Gastroesophageal sphincter (tissue), 4 donors: ENCODE measurements at regions not wholly inside any gene's neighbourhood (a gene's known extent, or its start where the extent isn't known, plus 50 kb on each side); places are given as distances from the start of the nearest gene placed in this dataset.

Experiments
- ATAC-seq: fragments of 150-250 bp; one replicate; pipeline ENCODE4 v1.9.1; 2016; ENCODE audit warnings: mild to moderate bottlenecking, moderate library complexity
- H3K27ac ChIP-seq, 4 donors: fragments of 200-600 bp; sonication (generic) in 3 of 4; 1 replicate in 3 of 4; 2 replicates in 1 of 4; pipeline ENCODE4 v1.5.1; 2016 to 2019
- H3K27me3 ChIP-seq: fragments of 200-600 bp; sonication (generic); one replicate; pipeline ENCODE4 v1.5.1; 2019
- H3K36me3 ChIP-seq, 2 donors: fragments of 200-600 bp; sonication (generic); one replicate each; pipeline ENCODE4 v1.5.1; 2019; ENCODE audit warnings: control low read depth in 1 of 2
- H3K4me1 ChIP-seq, 3 donors: fragments of 200-600 bp; sonication (generic); 1 replicate in 2 of 3; 2 replicates in 1 of 3; pipeline ENCODE4 v1.5.1; 2016 to 2019; ENCODE audit warnings: control low read depth in 2 of 3
- H3K4me3 ChIP-seq, 2 donors: fragments of 200-600 bp; sonication (generic); one replicate each; pipeline ENCODE4 v1.5.1; 2019; ENCODE audit warnings: mild to moderate bottlenecking in 1 of 2, moderate library complexity in 1 of 2
- H3K9me3 ChIP-seq, 3 donors: fragments of 200-600 bp; sonication (generic); one replicate each; pipeline ENCODE4 v1.5.1; 2017 to 2019; ENCODE audit warnings: control low read depth in 2 of 3
- EP300 ChIP-seq: sonication (generic); formaldehyde crosslinking; IDR thresholded peaks from one replicate; pipeline ENCODE4 v1.6.1; 2017; ENCODE audit warnings: antibody characterized with exemption, mild to moderate bottlenecking
- POLR2A ChIP-seq, 2 donors: fragments of 450-650 bp; IDR thresholded peaks; one replicate each; pipeline ENCODE4 v1.6.1; 2017; ENCODE audit warnings: antibody characterized with exemption in 2 of 2, mild to moderate bottlenecking in 2 of 2, moderate library complexity in 1 of 2
- POLR2AphosphoS5 ChIP-seq: sonication (generic); formaldehyde crosslinking; IDR thresholded peaks from one replicate; pipeline ENCODE4 v1.6.1; 2017; ENCODE audit warnings: antibody characterized with exemption
- WGBS, 2 donors: methylation state at CpG; one replicate each; pipeline ENCODE4 v1.1.5; 2018; ENCODE audit warnings: low coverage in 1 of 2; 5-methylcytosine and 5-hydroxymethylcytosine counted together
- TF ChIP-seq, protein P1 (sequence below), 4 experiments: fragments of 200-600 bp in 2 of 4; fragments of 450-650 bp in 2 of 4; sonication (generic) in 1 of 4; IDR thresholded peaks; one replicate each; pipeline ENCODE4 v1.5.1; 2017 to 2019; ENCODE audit warnings: antibody characterized with exemption in 4 of 4, mild to moderate bottlenecking in 2 of 4, moderate library complexity in 2 of 4

DNA sequence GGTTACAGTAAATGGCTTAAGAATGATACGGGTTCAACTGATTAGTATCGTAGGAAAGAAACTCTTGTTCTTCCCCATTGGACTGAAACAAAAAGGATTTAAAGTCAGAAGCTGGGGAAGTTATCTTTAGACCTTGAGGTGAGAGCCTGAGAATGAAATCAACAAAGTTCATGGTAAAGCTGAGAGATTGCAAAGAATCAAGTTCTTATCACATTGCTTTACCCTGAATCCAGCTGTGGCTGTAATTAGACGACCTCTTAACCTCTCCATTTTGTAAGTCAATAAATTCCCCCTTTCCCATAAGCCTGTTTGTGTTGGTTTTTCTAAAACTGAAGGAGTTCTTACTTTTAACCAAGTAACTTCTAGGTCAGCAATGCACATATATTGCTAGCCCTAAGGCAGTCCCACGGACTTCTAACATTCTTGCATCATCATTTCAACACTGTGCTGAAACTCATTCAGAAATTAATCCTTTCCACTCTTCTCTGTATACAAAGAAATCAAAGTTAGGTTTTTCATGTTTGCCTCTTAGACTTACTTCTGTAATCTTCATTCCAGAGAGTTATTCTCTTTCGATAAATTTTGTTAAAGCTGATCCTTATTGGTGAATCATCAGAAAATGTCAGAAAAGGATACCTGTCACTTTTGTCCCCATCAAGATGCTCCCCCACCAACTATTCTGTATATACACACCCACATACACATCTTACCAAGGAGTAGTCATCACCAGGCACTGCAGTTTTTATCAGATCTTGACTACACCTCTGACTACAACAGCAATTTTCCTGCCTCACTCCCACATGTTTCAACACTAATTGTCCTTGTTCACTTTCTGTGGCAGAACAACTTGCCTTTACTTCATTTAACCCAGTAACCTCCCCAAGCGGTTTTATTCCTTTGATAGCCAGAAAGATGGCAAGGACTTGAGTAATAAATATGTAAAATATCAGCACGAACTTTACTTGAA is 77.9 kb upstream of the STK26 start:
- WGBS, 2 donors: 37 to 38% methylated on average over 5 to 6 of the region's 7 CpGs

DNA sequence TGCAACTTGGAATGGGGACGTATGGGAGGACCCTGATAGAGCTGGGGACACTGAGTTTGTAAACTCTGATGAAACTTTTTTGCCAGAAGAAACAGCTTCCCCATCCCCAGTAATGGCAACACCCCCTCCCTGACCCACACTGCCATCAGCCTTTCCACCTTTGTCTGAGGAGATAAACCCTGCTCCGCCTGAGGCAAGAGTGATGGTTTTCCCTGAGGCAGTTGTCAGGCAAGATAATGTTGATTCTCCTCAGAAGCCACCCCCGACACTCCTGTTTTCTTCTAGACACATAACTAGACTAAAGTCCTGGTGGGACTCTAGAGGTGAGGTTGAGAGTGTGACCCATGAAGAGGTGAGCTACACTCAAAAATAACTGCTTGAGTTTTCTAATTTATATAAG is 71.9 kb upstream of the STK26 start:
- WGBS, 2 donors: 50 to 74% methylated on average over 1 to 3 of the region's 3 CpGs
- H3K9me3 ChIP-seq: no peaks in the 10 kb centered on the region
- ATAC-seq: no peak
- no peaks in the 10 kb centered on the region for H3K27me3 ChIP-seq
- TF ChIP-seq EP300 (no peak), POLR2AphosphoS5 (no peak), POLR2A (IDR thresholded peaks at IDR 0.05) (no peak)
- TF ChIP-seq, protein P1, sequence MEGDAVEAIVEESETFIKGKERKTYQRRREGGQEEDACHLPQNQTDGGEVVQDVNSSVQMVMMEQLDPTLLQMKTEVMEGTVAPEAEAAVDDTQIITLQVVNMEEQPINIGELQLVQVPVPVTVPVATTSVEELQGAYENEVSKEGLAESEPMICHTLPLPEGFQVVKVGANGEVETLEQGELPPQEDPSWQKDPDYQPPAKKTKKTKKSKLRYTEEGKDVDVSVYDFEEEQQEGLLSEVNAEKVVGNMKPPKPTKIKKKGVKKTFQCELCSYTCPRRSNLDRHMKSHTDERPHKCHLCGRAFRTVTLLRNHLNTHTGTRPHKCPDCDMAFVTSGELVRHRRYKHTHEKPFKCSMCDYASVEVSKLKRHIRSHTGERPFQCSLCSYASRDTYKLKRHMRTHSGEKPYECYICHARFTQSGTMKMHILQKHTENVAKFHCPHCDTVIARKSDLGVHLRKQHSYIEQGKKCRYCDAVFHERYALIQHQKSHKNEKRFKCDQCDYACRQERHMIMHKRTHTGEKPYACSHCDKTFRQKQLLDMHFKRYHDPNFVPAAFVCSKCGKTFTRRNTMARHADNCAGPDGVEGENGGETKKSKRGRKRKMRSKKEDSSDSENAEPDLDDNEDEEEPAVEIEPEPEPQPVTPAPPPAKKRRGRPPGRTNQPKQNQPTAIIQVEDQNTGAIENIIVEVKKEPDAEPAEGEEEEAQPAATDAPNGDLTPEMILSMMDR (IDR thresholded peaks at IDR 0.05): no peak
- no peaks in the 10 kb centered on the region for H3K36me3 ChIP-seq
- no peak overlapping the region for H3K4me3 ChIP-seq
- no peak overlapping the region for H3K27ac ChIP-seq
- no peaks in the 10 kb centered on the region for H3K4me1 ChIP-seq

More for the DNA sequence above, 77.9 kb upstream of the STK26 start:
- Histone ChIP-seq H3K4me1 (no peaks in the 10 kb centered on the region), H3K9me3 (no peaks in the 10 kb centered on the region), H3K36me3 (no peaks in the 10 kb centered on the region), H3K27ac (no peak overlapping the region), H3K27me3 (no peaks in the 10 kb centered on the region), H3K4me3 (no peak overlapping the region)
- TF ChIP-seq EP300: no peak
- TF ChIP-seq POLR2A (IDR thresholded peaks at IDR 0.05): no peak
- TF ChIP-seq, protein P1 (IDR thresholded peaks at IDR 0.05): no peak
- no peak for TF ChIP-seq POLR2AphosphoS5
- no peak for ATAC-seq

DNA sequence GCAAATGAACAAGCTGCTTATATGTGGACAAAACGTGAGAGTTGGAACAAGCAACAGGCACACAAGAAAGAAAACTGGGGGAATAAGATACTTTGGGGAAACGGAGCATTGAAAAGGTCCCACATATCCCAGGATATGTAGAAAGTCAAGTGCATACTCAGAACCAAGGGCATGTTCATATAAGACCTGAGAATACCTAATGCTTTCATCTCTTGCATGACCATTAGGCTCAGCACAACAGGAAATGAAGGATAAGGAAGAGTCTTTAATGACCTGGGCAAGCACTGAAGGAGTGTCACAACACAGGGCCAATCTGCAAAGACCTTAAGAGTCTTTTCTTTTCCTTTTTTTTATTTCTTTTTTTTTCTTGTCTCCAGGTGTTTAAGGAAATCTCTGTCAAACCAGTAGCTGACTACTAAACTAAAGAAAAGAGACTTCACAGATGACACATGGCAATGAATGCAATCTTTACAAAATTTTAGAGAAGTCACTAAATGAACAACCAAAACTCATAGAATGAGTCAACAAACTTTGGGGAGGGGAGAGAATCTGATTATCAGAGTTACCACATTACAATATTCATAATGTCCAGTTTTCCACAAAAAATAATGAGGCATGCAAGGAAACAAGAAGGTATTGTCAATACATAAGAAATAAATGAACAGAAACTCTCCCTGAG is 67.9 kb upstream of the STK26 start:
- TF ChIP-seq EP300: no peak
- no peak for TF ChIP-seq POLR2AphosphoS5
- TF ChIP-seq, protein P1 (IDR thresholded peaks at IDR 0.05): no peak
- no peak for TF ChIP-seq POLR2A (IDR thresholded peaks at IDR 0.05)
- ATAC-seq: no peak
- H3K9me3 ChIP-seq: no peaks in the 10 kb centered on the region
- no peaks in the 10 kb centered on the region for H3K4me1 ChIP-seq
- H3K4me3 ChIP-seq: no peak overlapping the region
- H3K27me3 ChIP-seq: no peaks in the 10 kb centered on the region
- H3K36me3 ChIP-seq: no peaks in the 10 kb centered on the region
- no peak overlapping the region for H3K27ac ChIP-seq
- WGBS, 2 donors: 50% methylated on average over 1 to 2 of the region's 2 CpGs

DNA sequence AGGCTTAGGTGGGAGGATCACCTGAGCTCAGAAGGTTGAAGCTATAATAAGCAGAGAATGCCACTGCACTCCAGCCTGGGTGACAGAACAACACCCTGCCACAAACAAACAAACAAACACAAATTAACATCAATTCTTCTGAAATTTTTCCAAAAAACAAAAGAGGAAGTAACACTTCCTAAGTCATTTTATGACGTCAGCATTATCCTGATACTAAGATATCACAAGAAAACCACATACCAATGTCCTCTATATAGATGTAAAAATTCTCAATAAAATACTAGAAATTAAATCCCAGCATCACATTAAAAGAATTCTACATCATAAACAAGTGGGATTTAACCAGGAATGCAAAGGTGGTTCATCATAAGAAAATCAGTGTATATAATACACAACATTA is 64.4 kb upstream of the STK26 start:
- H3K4me3 ChIP-seq: no peak overlapping the region
- H3K27me3 ChIP-seq: no peaks in the 10 kb centered on the region
- WGBS, 2 donors: 44 to 75% methylated on average over 1 of the region's 1 CpG
- no peak overlapping the region for H3K27ac ChIP-seq
- no peak for ATAC-seq
- no peaks in the 10 kb centered on the region for H3K9me3 ChIP-seq
- no peaks in the 10 kb centered on the region for H3K36me3 ChIP-seq
- TF ChIP-seq POLR2A (IDR thresholded peaks at IDR 0.05) (no peak), EP300 (no peak), POLR2AphosphoS5 (no peak)
- TF ChIP-seq, protein P1 (IDR thresholded peaks at IDR 0.05): no peak
- no peaks in the 10 kb centered on the region for H3K4me1 ChIP-seq
